ENCODE measurements at regions not wholly inside any gene's neighbourhood (a gene's known extent, or its start where the extent isn't known, plus 50 kb on each side); places are given as distances from the start of the nearest gene placed in this dataset.
A peak's percentile ranks its signal among the peaks of the same experiment; 100 is the strongest.

- Histone ChIP-seq H3K9ac (ENCODE audit: low read length in 3 of 3) (no peak overlapping the region), H3K36me3 (ENCODE audit: control insufficient read depth in 2 of 3, insufficient read depth in 3 of 3, low read length in 3 of 3) (no peaks in the 10 kb centered on the region), H3K27ac (ENCODE audit: low read depth in 2 of 2, low read length in 2 of 2) (no peak overlapping the region), H3K4me3 (ENCODE audit: low read length in 3 of 3) (no peak overlapping the region), H3K9me3 (ENCODE audit: control insufficient read depth in 2 of 3, insufficient read depth in 1 of 3, low read length in 3 of 3) (no peaks in the 10 kb centered on the region), H3K4me1 (ENCODE audit: control insufficient read depth in 2 of 3, insufficient read depth in 2 of 3, low read depth in 1 of 3, low read length in 3 of 3) (no peaks in the 10 kb centered on the region), H3K27me3 (ENCODE audit: control insufficient read depth, insufficient read depth, low read length) (no peaks in the 10 kb centered on the region)
- DNase-seq = no peak
- intact Hi-C loops (cut with DNase I) = no loop called here
- FAIRE-seq = no peak
- TF ChIP-seq CTCF (IDR thresholded peaks at IDR 0.05; ENCODE audit: borderline replicate concordance, extremely low read depth, insufficient read depth) = no peak
These were observed 257.3 kb downstream of the GAS1 start for GRCh38 chr9:86690034-86690433.

- Histone ChIP-seq H3K4me1 (ENCODE audit: control insufficient read depth in 2 of 3, insufficient read depth in 2 of 3, low read depth in 1 of 3, low read length in 3 of 3) (no peaks in the 10 kb centered on the region), H3K27ac (ENCODE audit: low read depth in 2 of 2, low read length in 2 of 2) (no peak overlapping the region), H3K27me3 (ENCODE audit: control insufficient read depth, insufficient read depth, low read length) (no peaks in the 10 kb centered on the region), H3K4me3 (ENCODE audit: low read length in 3 of 3) (no peak overlapping the region), H3K9ac (ENCODE audit: low read length in 3 of 3) (no peak overlapping the region), H3K9me3 (ENCODE audit: control insufficient read depth in 2 of 3, insufficient read depth in 1 of 3, low read length in 3 of 3) (no peaks in the 10 kb centered on the region), H3K36me3 (ENCODE audit: control insufficient read depth in 2 of 3, insufficient read depth in 3 of 3, low read length in 3 of 3) (no peaks in the 10 kb centered on the region)
- FAIRE-seq (no peak), DNase-seq (no peak)
- intact Hi-C loops (cut with DNase I) = no loop called here
- TF ChIP-seq CTCF (IDR thresholded peaks at IDR 0.05; ENCODE audit: borderline replicate concordance, extremely low read depth, insufficient read depth) = no peak
These were observed 259.5 kb downstream of the GAS1 start for GRCh38 chr9:86687788-86688187.

GRCh38 chr9:86685556-86685955 lies 261.8 kb downstream of the GAS1 start:
- H3K9ac ChIP-seq (ENCODE audit: low read length in 3 of 3) = no peak overlapping the region
- intact Hi-C loops (cut with DNase I) = no loop called here
- H3K4me3 ChIP-seq (ENCODE audit: low read length in 3 of 3) = no peak overlapping the region
- H3K4me1 ChIP-seq (ENCODE audit: control insufficient read depth in 2 of 3, insufficient read depth in 2 of 3, low read depth in 1 of 3, low read length in 3 of 3) = no peaks in the 10 kb centered on the region
- H3K27me3 ChIP-seq (ENCODE audit: control insufficient read depth, insufficient read depth, low read length) = no peaks in the 10 kb centered on the region
- no peak for TF ChIP-seq CTCF (IDR thresholded peaks at IDR 0.05; ENCODE audit: borderline replicate concordance, extremely low read depth, insufficient read depth)
- FAIRE-seq = no peak
- H3K9me3 ChIP-seq (ENCODE audit: control insufficient read depth in 2 of 3, insufficient read depth in 1 of 3, low read length in 3 of 3) = no peaks in the 10 kb centered on the region
- no peak overlapping the region for H3K27ac ChIP-seq (ENCODE audit: low read depth in 2 of 2, low read length in 2 of 2)
- no peak for DNase-seq
- no peaks in the 10 kb centered on the region for H3K36me3 ChIP-seq (ENCODE audit: control insufficient read depth in 2 of 3, insufficient read depth in 3 of 3, low read length in 3 of 3)

GRCh38 chr9:86684148-86684547 lies 263.2 kb downstream of the GAS1 start:
- FAIRE-seq (no peak), DNase-seq (peak in 1 of 5 donors; percentile 32)
- intact Hi-C loops (cut with DNase I) = no loop called here
- H3K4me1 ChIP-seq (ENCODE audit: control insufficient read depth in 2 of 3, insufficient read depth in 2 of 3, low read depth in 1 of 3, low read length in 3 of 3) = no peaks in the 10 kb centered on the region
- no peaks in the 10 kb centered on the region for H3K27me3 ChIP-seq (ENCODE audit: control insufficient read depth, insufficient read depth, low read length)
- no peak overlapping the region for H3K9ac ChIP-seq (ENCODE audit: low read length in 3 of 3)
- no peaks in the 10 kb centered on the region for H3K36me3 ChIP-seq (ENCODE audit: control insufficient read depth in 2 of 3, insufficient read depth in 3 of 3, low read length in 3 of 3)
- H3K4me3 ChIP-seq (ENCODE audit: low read length in 3 of 3) = no peak overlapping the region
- no peaks in the 10 kb centered on the region for H3K9me3 ChIP-seq (ENCODE audit: control insufficient read depth in 2 of 3, insufficient read depth in 1 of 3, low read length in 3 of 3)
- H3K27ac ChIP-seq (ENCODE audit: low read depth in 2 of 2, low read length in 2 of 2) = no peak overlapping the region
- no peak for TF ChIP-seq CTCF (IDR thresholded peaks at IDR 0.05; ENCODE audit: borderline replicate concordance, extremely low read depth, insufficient read depth)
